ENCODE measurements at regions not wholly inside any gene's neighbourhood (a gene's known extent, or its start where the extent isn't known, plus 50 kb on each side); places are given as distances from the start of the nearest gene placed in this dataset.

GRCh38 chr14:84804468-84804867 lies 725.5 kb upstream of the FLRT2 start:
- H3K36me3 ChIP-seq, result no peaks in the 10 kb centered on the region
- no peaks in the 10 kb centered on the region for H3K9me3 ChIP-seq (replicated peaks)
- H3K4me3 ChIP-seq, result no peak overlapping the region
- DNase-seq, result no peak
- no peaks in the 10 kb centered on the region; the same call in 1 of the 2 replicates for H3K4me1 ChIP-seq
- H3K27ac ChIP-seq, result no peak overlapping the region
- no peaks in the 10 kb centered on the region for H3K27me3 ChIP-seq

GRCh38 chr14:84804895-84805294 lies 725.0 kb upstream of the FLRT2 start:
- no peaks in the 10 kb centered on the region for H3K27me3 ChIP-seq
- H3K9me3 ChIP-seq (replicated peaks), result no peaks in the 10 kb centered on the region

GRCh38 chr14:84806181-84806580 lies 723.8 kb upstream of the FLRT2 start:
- H3K27ac ChIP-seq, result no peak overlapping the region

More at GRCh38 chr14:84804895-84805294, 725.0 kb upstream of the FLRT2 start:
- H3K4me3 ChIP-seq, result no peak overlapping the region
- H3K27ac ChIP-seq, result no peak overlapping the region
- H3K36me3 ChIP-seq, result no peaks in the 10 kb centered on the region
- no peaks in the 10 kb centered on the region; the same call in 1 of the 2 replicates for H3K4me1 ChIP-seq
- no peak for DNase-seq

GRCh38 chr14:84806622-84807021 lies 723.3 kb upstream of the FLRT2 start:
- no peak for DNase-seq
- Histone ChIP-seq H3K9me3 (replicated peaks) (no peaks in the 10 kb centered on the region), H3K36me3 (no peaks in the 10 kb centered on the region), H3K4me1 (no peaks in the 10 kb centered on the region; the same call in 1 of the 2 replicates), H3K27me3 (no peaks in the 10 kb centered on the region), H3K27ac (no peak overlapping the region), H3K4me3 (no peak overlapping the region)

More at GRCh38 chr14:84806181-84806580, 723.8 kb upstream of the FLRT2 start:
- H3K4me1 ChIP-seq, result no peaks in the 10 kb centered on the region; the same call in 1 of the 2 replicates
- no peaks in the 10 kb centered on the region for H3K27me3 ChIP-seq
- no peaks in the 10 kb centered on the region for H3K9me3 ChIP-seq (replicated peaks)
- H3K4me3 ChIP-seq, result no peak overlapping the region
- no peak for DNase-seq
- no peaks in the 10 kb centered on the region for H3K36me3 ChIP-seq

GRCh38 chr14:84807673-84808072 lies 722.3 kb upstream of the FLRT2 start:
- H3K4me3 ChIP-seq, result no peak overlapping the region
- H3K27me3 ChIP-seq, result no peaks in the 10 kb centered on the region
- DNase-seq, result no peak
- H3K9me3 ChIP-seq (replicated peaks), result no peaks in the 10 kb centered on the region
- H3K27ac ChIP-seq, result no peak overlapping the region
- no peaks in the 10 kb centered on the region for H3K4me1 ChIP-seq
- H3K36me3 ChIP-seq, result no peaks in the 10 kb centered on the region

GRCh38 chr14:84809158-84809557 lies 720.8 kb upstream of the FLRT2 start:
- Histone ChIP-seq H3K4me3 (no peak overlapping the region), H3K27ac (no peak overlapping the region), H3K27me3 (no peaks in the 10 kb centered on the region), H3K9me3 (replicated peaks) (no peaks in the 10 kb centered on the region), H3K4me1 (no peaks in the 10 kb centered on the region), H3K36me3 (no peaks in the 10 kb centered on the region)
- no peak for DNase-seq

GRCh38 chr14:84814391-84814790 lies 715.6 kb upstream of the FLRT2 start:
- DNase-seq, result no peak
- no peak overlapping the region for H3K27ac ChIP-seq

GRCh38 chr14:84819528-84819927 lies 710.4 kb upstream of the FLRT2 start:
- Histone ChIP-seq H3K36me3 (no peaks in the 10 kb centered on the region), H3K4me1 (no peaks in the 10 kb centered on the region), H3K4me3 (no peak overlapping the region), H3K27me3 (no peaks in the 10 kb centered on the region), H3K27ac (no peak overlapping the region), H3K9me3 (replicated peaks) (no peaks in the 10 kb centered on the region)
- no peak for DNase-seq

More at GRCh38 chr14:84814391-84814790, 715.6 kb upstream of the FLRT2 start:
- Histone ChIP-seq H3K4me1 (no peaks in the 10 kb centered on the region), H3K9me3 (replicated peaks) (no peaks in the 10 kb centered on the region), H3K4me3 (no peak overlapping the region), H3K36me3 (no peaks in the 10 kb centered on the region), H3K27me3 (no peaks in the 10 kb centered on the region)

GRCh38 chr14:84825481-84826251 lies 704.3 kb upstream of the FLRT2 start:
- Histone ChIP-seq H3K27ac (no peak overlapping the region), H3K27me3 (no peaks in the 10 kb centered on the region), H3K4me1 (no peaks in the 10 kb centered on the region), H3K36me3 (no peaks in the 10 kb centered on the region), H3K9me3 (replicated peaks) (no peaks in the 10 kb centered on the region), H3K4me3 (no peak overlapping the region)
- no peak for DNase-seq

- H3K4me3 ChIP-seq, result no peak overlapping the region
- H3K27ac ChIP-seq, result no peak overlapping the region
- no peak for DNase-seq
- H3K4me1 ChIP-seq, result no peaks in the 10 kb centered on the region
- H3K36me3 ChIP-seq, result no peaks in the 10 kb centered on the region
- H3K9me3 ChIP-seq (replicated peaks), result no peaks in the 10 kb centered on the region
- no peaks in the 10 kb centered on the region for H3K27me3 ChIP-seq
Measured at GRCh38 chr14:84826294-84826693, 703.6 kb upstream of the FLRT2 start.

- DNase-seq, result no peak
- Histone ChIP-seq H3K27ac (no peak overlapping the region), H3K27me3 (no peaks in the 10 kb centered on the region), H3K36me3 (no peaks in the 10 kb centered on the region), H3K9me3 (replicated peaks) (no peaks in the 10 kb centered on the region), H3K4me1 (no peaks in the 10 kb centered on the region), H3K4me3 (no peak overlapping the region)
Measured at GRCh38 chr14:84850595-84850994, 679.3 kb upstream of the FLRT2 start.

- no peak for DNase-seq
- Histone ChIP-seq H3K27me3 (no peaks in the 10 kb centered on the region), H3K4me3 (no peak overlapping the region), H3K9me3 (replicated peaks) (no peaks in the 10 kb centered on the region), H3K4me1 (no peaks in the 10 kb centered on the region), H3K27ac (no peak overlapping the region), H3K36me3 (no peaks in the 10 kb centered on the region)
Measured at GRCh38 chr14:84856751-84857534, 673.0 kb upstream of the FLRT2 start.

GRCh38 chr14:84857571-84857970 lies 672.4 kb upstream of the FLRT2 start:
- Histone ChIP-seq H3K36me3 (no peaks in the 10 kb centered on the region), H3K4me1 (no peaks in the 10 kb centered on the region), H3K4me3 (no peak overlapping the region), H3K27ac (no peak overlapping the region), H3K9me3 (replicated peaks) (no peaks in the 10 kb centered on the region), H3K27me3 (no peaks in the 10 kb centered on the region)
- DNase-seq, result no peak

GRCh38 chr14:84859116-84859515 lies 670.8 kb upstream of the FLRT2 start:
- H3K4me3 ChIP-seq, result no peak overlapping the region
- no peaks in the 10 kb centered on the region for H3K4me1 ChIP-seq
- no peaks in the 10 kb centered on the region for H3K36me3 ChIP-seq
- H3K27me3 ChIP-seq, result no peaks in the 10 kb centered on the region
- H3K9me3 ChIP-seq (replicated peaks), result no peaks in the 10 kb centered on the region
- no peak for DNase-seq
- no peak overlapping the region for H3K27ac ChIP-seq

GRCh38 chr14:84864548-84865271 lies 665.2 kb upstream of the FLRT2 start:
- Histone ChIP-seq H3K27me3 (no peaks in the 10 kb centered on the region), H3K4me3 (no peak overlapping the region), H3K27ac (no peak overlapping the region), H3K4me1 (no peaks in the 10 kb centered on the region), H3K36me3 (no peaks in the 10 kb centered on the region), H3K9me3 (replicated peaks) (no peaks in the 10 kb centered on the region)
- DNase-seq, result no peak
